ENCODE measurements at regions not wholly inside any gene's neighbourhood (a gene's known extent, or its start where the extent isn't known, plus 50 kb on each side); places are given as distances from the start of the nearest gene placed in this dataset.
"Not testable (repeated sequence)": the region's sequence is repeated elsewhere in the genome, so short reads cannot be mapped to it uniquely, and the experiment has no call there.

- TF ChIP-seq EZH2 (IDR thresholded peaks at IDR 0.05; ENCODE audit: borderline replicate concordance, low read length); CTCF (IDR thresholded peaks at IDR 0.05; ENCODE audit: low read length): not testable (repeated sequence)
Observed at GRCh38 chr1:83151167-83151898, 847.6 kb downstream of the TTLL7 start.
